GM13977 (cell line): ENCODE measurements at regions not wholly inside any gene's neighbourhood (a gene's known extent, or its start where the extent isn't known, plus 50 kb on each side); places are given as distances from the start of the nearest gene placed in this dataset.

Experiments
- DNase-seq: peaks from one replicate; pipeline ENCODE4 v3.0.0; 2012; ENCODE audit warnings: low spot score
- CTCF ChIP-seq: IDR thresholded peaks from 2 replicates; pipeline ENCODE4 v1.5.1; 2012; ENCODE audit warnings: mild to moderate bottlenecking, control low read depth; ENCODE audit not compliant: insufficient read depth; ENCODE audit errors: extremely low read depth, missing control alignments
- in situ Hi-C: fragments of 300-500 bp; cut with MboI; formaldehyde crosslinking; loops from one replicate; pipeline ENCODE4 v1.12.0; 2022; ENCODE audit warnings: low sequenced_read_pairs, low pct_unique_long_range_greater_than_20kb, mixed read lengths, inconsistent platforms; ENCODE audit not compliant: unreplicated experiment

GRCh38 chr21:40938078-40938477 lies 91.1 kb upstream of the DSCAM start:
- no peak for TF ChIP-seq CTCF
- no peak for DNase-seq
- in situ Hi-C loops, result no loop called here

GRCh38 chr21:40938611-40939010 lies 91.7 kb upstream of the DSCAM start:
- TF ChIP-seq CTCF, result no peak
- DNase-seq, result no peak
- in situ Hi-C loops, result no loop called here

- in situ Hi-C loops, result no loop called here
- DNase-seq, result no peak
- no peak for TF ChIP-seq CTCF
These were observed 100.8 kb upstream of the DSCAM start for GRCh38 chr21:40947713-40948112.

GRCh38 chr21:40950970-40951369 lies 104.0 kb upstream of the DSCAM start:
- in situ Hi-C loops, result no loop called here
- TF ChIP-seq CTCF, result no peak

GRCh38 chr21:40952551-40953323 lies 105.8 kb upstream of the DSCAM start:
- no peak for DNase-seq
- in situ Hi-C loops, result no loop called here
- TF ChIP-seq CTCF, result no peak

More at GRCh38 chr21:40950970-40951369, 104.0 kb upstream of the DSCAM start:
- DNase-seq, result no peak

- no peak for TF ChIP-seq CTCF
- DNase-seq, result no peak
- in situ Hi-C loops, result no loop called here
These were observed 117.7 kb upstream of the DSCAM start for GRCh38 chr21:40964691-40965090.

GRCh38 chr21:40967771-40968170 lies 120.8 kb upstream of the DSCAM start:
- DNase-seq, result no peak
- TF ChIP-seq CTCF, result no peak
- in situ Hi-C loops, result no loop called here
